GM06990 (cell line): ENCODE measurements at regions not wholly inside any gene's neighbourhood (a gene's known extent, or its start where the extent isn't known, plus 50 kb on each side); places are given as distances from the start of the nearest gene placed in this dataset.
"Not testable (repeated sequence)": the region's sequence is repeated elsewhere in the genome, so short reads cannot be mapped to it uniquely, and the experiment has no call there.

Experiments
- DNase-seq: peaks from one replicate; pipeline ENCODE4 v3.0.0-alpha.2; 2011; ENCODE audit not compliant: insufficient read length; ENCODE audit errors: extremely low read depth
- H3K27me3 ChIP-seq: replicated peaks from 2 replicates; pipeline ENCODE4 v1.6.0; 2011; ENCODE audit warnings: low read length; ENCODE audit not compliant: control insufficient read depth, insufficient read depth
- H3K36me3 ChIP-seq: 2 replicates; pipeline ENCODE4 v1.5.1; 2011; ENCODE audit warnings: low read length; ENCODE audit not compliant: control insufficient read depth, insufficient read depth
- H3K4me3 ChIP-seq: replicated peaks from 2 replicates; pipeline ENCODE4 v1.5.1; 2011; ENCODE audit warnings: low read depth, mild to moderate bottlenecking, control low read depth, low read length
- CTCF ChIP-seq: IDR thresholded peaks from 2 replicates; pipeline ENCODE4 v1.5.1; 2011; ENCODE audit warnings: low read length, control low read depth, mild to moderate bottlenecking, inconsistent platforms; ENCODE audit not compliant: insufficient read depth, poor library complexity, severe bottlenecking

DNA sequence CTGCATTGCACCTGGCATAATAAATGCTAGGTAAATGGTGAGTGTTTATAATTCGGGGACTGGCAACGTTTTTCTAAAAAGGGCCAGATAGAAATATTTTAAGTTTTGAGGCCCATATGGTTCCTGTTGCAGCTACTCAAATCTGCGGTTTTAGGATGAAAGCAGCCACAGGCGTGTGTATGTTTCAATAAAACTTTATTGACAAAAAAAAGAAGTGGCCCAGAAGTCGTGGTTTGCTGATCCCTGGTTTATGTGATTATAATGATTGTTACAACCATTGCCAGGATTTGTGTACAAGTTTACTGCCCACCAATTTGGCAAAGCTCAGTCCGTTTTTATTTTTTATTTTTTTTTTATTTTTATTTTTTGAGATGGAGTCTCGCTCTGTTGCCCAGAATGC lies 536.1 kb downstream of the XYLT1 start:
- Histone ChIP-seq H3K27me3 (no peaks in the 10 kb centered on the region; the same call in 1 of the 2 replicates), H3K36me3 (no peaks in the 10 kb centered on the region), H3K4me3 (no peak overlapping the region)
- no peak for TF ChIP-seq CTCF
- DNase-seq: no peak

GRCh38 chr16:16935909-16936308 lies 534.9 kb downstream of the XYLT1 start:
- H3K36me3 ChIP-seq, H3K4me3 ChIP-seq, H3K27me3 ChIP-seq, DNase-seq: not testable (repeated sequence)

- Histone ChIP-seq H3K4me3 (no peak overlapping the region), H3K27me3 (no peaks in the 10 kb centered on the region; the same call in 1 of the 2 replicates), H3K36me3 (no peaks in the 10 kb centered on the region)
- DNase-seq: no peak
- TF ChIP-seq CTCF: no peak
Observed at GRCh38 chr16:16937576-16937975, 533.2 kb downstream of the XYLT1 start.

- Histone ChIP-seq H3K4me3 (no peak overlapping the region), H3K36me3 (no peaks in the 10 kb centered on the region), H3K27me3 (no peaks in the 10 kb centered on the region; the same call in 1 of the 2 replicates)
- no peak for DNase-seq
- TF ChIP-seq CTCF: no peak
Observed at GRCh38 chr16:16938009-16938408, 532.8 kb downstream of the XYLT1 start.

GRCh38 chr16:16938980-16939379 lies 531.8 kb downstream of the XYLT1 start:
- TF ChIP-seq CTCF: no peak
- Histone ChIP-seq H3K4me3 (no peak overlapping the region), H3K36me3 (no peaks in the 10 kb centered on the region), H3K27me3 (no peaks in the 10 kb centered on the region)
- no peak for DNase-seq

DNA sequence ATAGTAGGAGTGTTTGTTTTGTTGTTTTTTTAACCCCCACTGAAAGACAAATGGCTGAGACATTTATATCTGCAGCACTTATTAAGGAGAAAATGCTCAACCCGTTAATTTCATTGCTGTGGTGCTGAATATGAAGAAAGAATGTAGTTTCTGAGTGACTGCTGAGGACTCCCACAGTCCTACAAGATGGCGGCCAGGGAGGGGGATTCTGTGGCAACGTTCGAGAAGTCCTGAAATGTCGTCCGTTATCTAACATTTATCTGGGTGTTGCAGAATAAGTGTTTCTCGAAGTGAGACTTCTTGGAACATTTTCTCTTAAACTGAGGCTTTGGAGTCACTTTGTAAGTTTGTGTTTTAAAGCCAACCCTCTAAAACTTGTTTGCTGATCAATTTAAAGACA lies 530.4 kb downstream of the XYLT1 start:
- no peak overlapping the region for H3K4me3 ChIP-seq
- DNase-seq: no peak
- no peaks in the 10 kb centered on the region for H3K36me3 ChIP-seq
- no peak for TF ChIP-seq CTCF
- H3K27me3 ChIP-seq: no peaks in the 10 kb centered on the region

DNA sequence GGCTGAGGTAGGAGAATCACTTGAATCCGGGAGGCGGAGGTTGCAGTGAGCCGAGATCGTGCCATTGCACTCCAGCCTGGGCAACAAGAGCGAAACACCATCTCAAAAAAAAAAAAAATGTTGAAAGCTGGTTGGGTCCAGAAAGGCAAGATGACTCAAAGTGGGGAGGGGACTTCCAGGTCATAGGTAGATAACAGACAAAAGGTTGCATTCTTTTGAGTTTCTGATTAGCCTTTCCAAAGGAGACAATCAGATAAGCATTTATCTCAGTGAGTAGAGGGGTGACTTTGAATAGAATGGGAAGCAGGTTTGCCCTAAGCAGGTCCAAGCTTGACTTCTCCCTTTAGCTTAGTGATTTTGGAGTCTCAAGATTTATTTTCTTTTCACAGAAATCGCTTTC lies 527.9 kb downstream of the XYLT1 start:
- not testable (repeated sequence) for H3K27me3 ChIP-seq, H3K36me3 ChIP-seq, DNase-seq, H3K4me3 ChIP-seq
